Activated CD8-positive, alpha-beta T cell treated with anti-CD3 and anti-CD28 coated beads, Interleukin-2, amount 10 ng/mL, durations not matched to agents 7 days and 5 days (primary cell): ENCODE measurements at regions not wholly inside any gene's neighbourhood (a gene's known extent, or its start where the extent isn't known, plus 50 kb on each side); places are given as distances from the start of the nearest gene placed in this dataset.

ENCODE experiments used
- ATAC-seq: fragments of 150-1000 bp; cut with Tn5 transposase; one replicate; pipeline ENCODE4 v1.10.0; 2021; ENCODE audit warnings: moderate library complexity
- CTCF ChIA-PET: fragments of 350-600 bp; sonication (Branson Sonifier 250); formaldehyde crosslinking; loops from one replicate; lab custom pipeline; 2021; ENCODE audit warnings: antibody characterized with exemption; lab: Charles Lee
- POLR2A ChIA-PET: fragments of 350-600 bp; sonication (Branson Sonifier 250); formaldehyde crosslinking; loops from one replicate; lab custom pipeline; 2021; ENCODE audit warnings: antibody characterized with exemption; lab: Charles Lee
- DNase-seq: peaks from one replicate; pipeline ENCODE4 v3.0.0-alpha.2; 2020
- H3K27ac Mint-ChIP-seq: one replicate; pipeline ENCODE4 v1.8.0; 2021; ENCODE audit warnings: mild to moderate bottlenecking, mixed read lengths
- H3K27me3 Mint-ChIP-seq: one replicate; pipeline ENCODE4 v1.8.0; 2021; ENCODE audit warnings: low read depth, mixed read lengths
- H3K36me3 Mint-ChIP-seq: one replicate; pipeline ENCODE4 v1.8.0; 2021; ENCODE audit warnings: low read depth, mixed read lengths
- H3K4me1 Mint-ChIP-seq: one replicate; pipeline ENCODE4 v1.8.0; 2021; ENCODE audit warnings: low read depth, mixed read lengths
- H3K4me3 Mint-ChIP-seq: one replicate; pipeline ENCODE4 v1.8.0; 2021; ENCODE audit warnings: mild to moderate bottlenecking, mixed read lengths
- H3K9me3 Mint-ChIP-seq: one replicate; pipeline ENCODE4 v1.8.0; 2022; ENCODE audit warnings: mixed read lengths; ENCODE audit not compliant: insufficient read depth

- Mint-ChIP-seq H3K27me3 (no peaks in the 10 kb centered on the region), H3K4me3 (no peak overlapping the region), H3K4me1 (no peaks in the 10 kb centered on the region), H3K36me3 (no peaks in the 10 kb centered on the region), H3K9me3 (no peaks in the 10 kb centered on the region), H3K27ac (no peak overlapping the region)
- ATAC-seq (no peak), DNase-seq (no peak)
- ChIA-PET CTCF (no interaction called here), POLR2A (no interaction called here)
Observed at GRCh38 chr11:28629235-28629634, 521.0 kb downstream of the METTL15 start.

GRCh38 chr11:28628412-28628811, 520.2 kb downstream of the METTL15 start:
- POLR2A ChIA-PET, result no interaction called here
- Mint-ChIP-seq H3K36me3 (no peaks in the 10 kb centered on the region), H3K27me3 (no peaks in the 10 kb centered on the region), H3K4me3 (no peak overlapping the region), H3K27ac (no peak overlapping the region), H3K4me1 (no peaks in the 10 kb centered on the region), H3K9me3 (no peaks in the 10 kb centered on the region)
- ATAC-seq (no peak), DNase-seq (no peak)
- CTCF ChIA-PET, result no interaction called here

- no peaks in the 10 kb centered on the region for H3K36me3 Mint-ChIP-seq
- H3K4me1 Mint-ChIP-seq, result no peaks in the 10 kb centered on the region
- ATAC-seq (no peak), DNase-seq (no peak)
- ChIA-PET POLR2A (no interaction called here), CTCF (no interaction called here)
- H3K27ac Mint-ChIP-seq, result no peak overlapping the region
- H3K4me3 Mint-ChIP-seq, result no peak overlapping the region
- no peaks in the 10 kb centered on the region for H3K9me3 Mint-ChIP-seq
- no peaks in the 10 kb centered on the region for H3K27me3 Mint-ChIP-seq
Observed at GRCh38 chr11:28627690-28628255, 519.6 kb downstream of the METTL15 start.

- ChIA-PET POLR2A (no interaction called here), CTCF (no interaction called here)
- H3K4me3 Mint-ChIP-seq, result no peak overlapping the region
- no peaks in the 10 kb centered on the region for H3K27me3 Mint-ChIP-seq
- no peaks in the 10 kb centered on the region for H3K36me3 Mint-ChIP-seq
- H3K9me3 Mint-ChIP-seq, result no peaks in the 10 kb centered on the region
- no peak overlapping the region for H3K27ac Mint-ChIP-seq
- H3K4me1 Mint-ChIP-seq, result no peaks in the 10 kb centered on the region
- ATAC-seq (no peak), DNase-seq (no peak)
Observed at GRCh38 chr11:28625532-28625931, 517.3 kb downstream of the METTL15 start.

- H3K27me3 Mint-ChIP-seq, result no peaks in the 10 kb centered on the region
- no peaks in the 10 kb centered on the region for H3K9me3 Mint-ChIP-seq
- H3K27ac Mint-ChIP-seq, result no peak overlapping the region
- no peak overlapping the region for H3K4me3 Mint-ChIP-seq
- DNase-seq, result no peak
- ChIA-PET CTCF (no interaction called here), POLR2A (no interaction called here)
- ATAC-seq, result no peak
- no peaks in the 10 kb centered on the region for H3K36me3 Mint-ChIP-seq
- H3K4me1 Mint-ChIP-seq, result no peaks in the 10 kb centered on the region
Observed at GRCh38 chr11:28621753-28622152, 513.6 kb downstream of the METTL15 start.

GRCh38 chr11:28619846-28620540, 511.8 kb downstream of the METTL15 start:
- no peaks in the 10 kb centered on the region for H3K36me3 Mint-ChIP-seq
- DNase-seq, result no peak
- no peaks in the 10 kb centered on the region for H3K4me1 Mint-ChIP-seq
- no peak overlapping the region for H3K27ac Mint-ChIP-seq
- POLR2A ChIA-PET, result no interaction called here
- no peak for ATAC-seq
- no peak overlapping the region for H3K4me3 Mint-ChIP-seq
- H3K9me3 Mint-ChIP-seq, result no peaks in the 10 kb centered on the region
- CTCF ChIA-PET, result no interaction called here
- no peaks in the 10 kb centered on the region for H3K27me3 Mint-ChIP-seq

GRCh38 chr11:28618416-28618815, 510.2 kb downstream of the METTL15 start:
- H3K36me3 Mint-ChIP-seq, result no peaks in the 10 kb centered on the region

GRCh38 chr11:28616160-28616965, 508.2 kb downstream of the METTL15 start:
- Mint-ChIP-seq H3K36me3 (no peaks in the 10 kb centered on the region), H3K27ac (no peak overlapping the region), H3K4me3 (no peak overlapping the region), H3K9me3 (no peaks in the 10 kb centered on the region), H3K4me1 (no peaks in the 10 kb centered on the region), H3K27me3 (no peaks in the 10 kb centered on the region)
- DNase-seq, result no peak
- ChIA-PET POLR2A (interaction anchor here (0.6 kb wide), 1 partner anchor 19 kb away, joined by 3 read pairs; no protein-coding TSS in a partner anchor), CTCF (no interaction called here)
- ATAC-seq, result no peak

More at GRCh38 chr11:28618416-28618815, 510.2 kb downstream of the METTL15 start:
- Mint-ChIP-seq H3K4me1 (no peaks in the 10 kb centered on the region), H3K9me3 (no peaks in the 10 kb centered on the region), H3K4me3 (no peak overlapping the region), H3K27me3 (no peaks in the 10 kb centered on the region), H3K27ac (no peak overlapping the region)
- CTCF ChIA-PET, result no interaction called here
- no peak for DNase-seq
- no peak for ATAC-seq
- POLR2A ChIA-PET, result no interaction called here

GRCh38 chr11:28615542-28615941, 507.4 kb downstream of the METTL15 start:
- POLR2A ChIA-PET, result no interaction called here
- Mint-ChIP-seq H3K27ac (no peak overlapping the region), H3K36me3 (no peaks in the 10 kb centered on the region), H3K27me3 (no peaks in the 10 kb centered on the region), H3K4me1 (no peaks in the 10 kb centered on the region), H3K4me3 (no peak overlapping the region), H3K9me3 (no peaks in the 10 kb centered on the region)
- DNase-seq, result no peak
- no peak for ATAC-seq
- CTCF ChIA-PET, result no interaction called here

GRCh38 chr11:28606930-28607329, 498.7 kb downstream of the METTL15 start:
- Mint-ChIP-seq H3K27ac (no peak overlapping the region), H3K4me3 (no peak overlapping the region), H3K36me3 (no peaks in the 10 kb centered on the region), H3K9me3 (no peaks in the 10 kb centered on the region), H3K4me1 (no peaks in the 10 kb centered on the region), H3K27me3 (no peaks in the 10 kb centered on the region)
- CTCF ChIA-PET, result no interaction called here
- DNase-seq (no peak), ATAC-seq (no peak)
- POLR2A ChIA-PET, result no interaction called here

- no peaks in the 10 kb centered on the region for H3K9me3 Mint-ChIP-seq
- ATAC-seq (no peak), DNase-seq (no peak)
- no peaks in the 10 kb centered on the region for H3K36me3 Mint-ChIP-seq
- no peak overlapping the region for H3K27ac Mint-ChIP-seq
- CTCF ChIA-PET, result no interaction called here
- H3K4me1 Mint-ChIP-seq, result no peaks in the 10 kb centered on the region
- H3K4me3 Mint-ChIP-seq, result no peak overlapping the region
- POLR2A ChIA-PET, result no interaction called here
- H3K27me3 Mint-ChIP-seq, result no peaks in the 10 kb centered on the region
Observed at GRCh38 chr11:28599656-28600055, 491.5 kb downstream of the METTL15 start.

GRCh38 chr11:28598531-28598930, 490.3 kb downstream of the METTL15 start:
- Mint-ChIP-seq H3K4me1 (no peaks in the 10 kb centered on the region), H3K27ac (no peak overlapping the region), H3K4me3 (no peak overlapping the region), H3K27me3 (no peaks in the 10 kb centered on the region), H3K36me3 (no peaks in the 10 kb centered on the region), H3K9me3 (no peaks in the 10 kb centered on the region)
- DNase-seq, result no peak
- POLR2A ChIA-PET, result no interaction called here
- ATAC-seq, result no peak
- CTCF ChIA-PET, result no interaction called here
